ENCODE measurements at regions not wholly inside any gene's neighbourhood (a gene's known extent, or its start where the extent isn't known, plus 50 kb on each side); places are given as distances from the start of the nearest gene placed in this dataset.

DNA sequence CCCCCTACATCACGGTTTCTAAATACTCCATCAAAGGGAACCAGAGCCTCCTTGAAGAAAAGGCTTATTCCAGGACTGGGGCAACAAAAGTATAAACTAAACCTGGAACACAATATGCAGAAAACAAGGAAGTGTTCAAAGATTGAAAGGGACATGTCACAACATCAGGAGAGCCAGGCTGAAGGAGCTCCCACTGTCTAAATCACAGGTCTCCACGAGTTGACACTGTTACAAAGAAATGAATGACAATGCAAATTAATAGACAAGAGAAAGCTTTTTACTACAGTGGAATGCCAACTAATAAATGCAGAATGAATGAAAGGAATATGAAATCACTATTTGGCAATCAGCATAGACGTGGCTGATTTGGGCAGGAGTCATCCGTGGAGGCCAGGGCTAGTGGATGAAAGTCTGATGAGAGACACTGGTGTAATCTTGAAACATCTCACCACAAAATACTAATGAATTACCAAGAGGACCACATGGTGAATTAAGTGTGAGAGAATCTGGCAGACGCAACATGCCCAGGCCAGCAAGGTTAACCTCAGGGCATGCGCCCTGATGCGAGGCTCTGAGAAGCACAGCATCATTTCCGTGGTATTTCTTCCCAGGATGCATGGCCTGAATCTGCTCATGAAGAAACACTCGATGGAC is 123.8 kb upstream of the TJP1 start:
- DNase-seq = no peak

DNA sequence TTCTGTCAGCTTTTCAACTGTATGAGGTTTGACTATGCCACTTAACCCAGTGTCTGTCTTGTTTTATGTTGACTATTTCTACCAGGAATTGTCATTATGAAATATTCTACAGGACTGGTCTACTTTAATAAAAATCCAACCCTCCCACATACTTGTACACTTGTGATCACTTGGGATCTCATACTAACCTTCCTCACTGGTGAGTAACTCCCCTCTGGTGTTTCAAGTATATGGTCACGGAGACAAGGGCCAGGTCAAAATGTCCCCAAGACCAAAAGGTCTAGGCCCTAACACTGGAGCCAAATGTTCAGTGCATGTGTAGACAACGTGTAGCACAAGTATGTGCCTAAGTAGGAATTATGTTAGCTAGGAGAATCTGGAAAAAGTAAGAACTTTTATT is 122.7 kb upstream of the TJP1 start:
- DNase-seq = no peak

DNA sequence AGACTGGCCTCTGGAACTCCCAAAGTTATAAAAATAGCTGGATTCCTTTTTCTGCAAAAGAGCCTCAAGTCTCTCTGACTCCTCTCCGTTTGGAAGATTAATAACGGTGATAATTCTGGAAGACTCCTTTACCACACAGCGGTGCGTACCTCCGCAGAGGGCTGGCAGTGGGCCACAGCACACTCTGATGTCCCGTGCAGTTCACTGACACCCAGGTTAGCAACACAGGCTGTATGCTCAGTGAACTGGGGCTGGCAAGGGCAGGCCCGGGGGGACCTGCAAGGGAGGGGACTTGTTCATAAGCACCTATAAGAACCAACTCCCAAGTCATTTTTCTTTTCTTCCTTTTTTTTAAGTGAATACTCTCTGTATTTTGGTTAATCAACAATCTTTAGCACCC is 120.3 kb upstream of the TJP1 start:
- no peak for DNase-seq

DNA sequence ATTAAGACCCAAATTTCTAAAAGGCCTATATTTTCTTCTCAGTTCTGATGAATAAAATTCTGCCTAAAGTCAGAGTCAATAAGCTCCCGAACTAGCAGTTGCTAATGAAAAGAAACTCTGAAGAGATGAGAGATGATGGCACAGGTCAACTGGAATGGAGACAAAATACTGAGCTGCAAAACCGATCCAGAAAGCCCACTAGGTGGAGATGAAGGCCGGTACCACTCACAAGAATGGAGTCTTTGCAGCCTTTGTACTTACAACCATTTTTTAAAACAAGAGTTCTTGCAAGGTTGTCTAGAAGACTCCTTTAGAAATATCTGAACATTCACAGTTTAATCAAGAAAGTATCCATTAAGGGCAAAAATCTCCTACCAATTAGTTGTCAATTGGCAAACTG is 119.9 kb upstream of the TJP1 start:
- DNase-seq = no peak

DNA sequence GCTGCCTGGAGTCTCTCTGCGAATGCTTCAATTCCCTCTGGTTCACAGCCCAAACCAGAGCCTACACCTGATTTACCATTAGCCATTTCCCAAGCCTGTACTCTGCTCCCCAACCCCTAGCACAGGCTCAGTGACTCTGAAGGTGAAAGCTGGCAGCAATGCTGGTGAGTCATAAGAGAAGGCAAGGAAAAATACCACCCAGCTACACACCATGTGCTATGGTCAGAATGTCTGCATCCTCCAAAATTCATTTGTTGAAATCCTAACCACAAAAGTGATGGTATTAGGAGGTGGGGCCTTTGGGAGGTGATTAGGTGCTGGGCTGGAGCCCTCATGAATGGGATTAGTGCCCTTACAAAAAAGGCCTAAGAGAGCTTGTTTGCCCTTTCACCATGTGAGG is 117.1 kb upstream of the TJP1 start:
- DNase-seq = no peak

DNA sequence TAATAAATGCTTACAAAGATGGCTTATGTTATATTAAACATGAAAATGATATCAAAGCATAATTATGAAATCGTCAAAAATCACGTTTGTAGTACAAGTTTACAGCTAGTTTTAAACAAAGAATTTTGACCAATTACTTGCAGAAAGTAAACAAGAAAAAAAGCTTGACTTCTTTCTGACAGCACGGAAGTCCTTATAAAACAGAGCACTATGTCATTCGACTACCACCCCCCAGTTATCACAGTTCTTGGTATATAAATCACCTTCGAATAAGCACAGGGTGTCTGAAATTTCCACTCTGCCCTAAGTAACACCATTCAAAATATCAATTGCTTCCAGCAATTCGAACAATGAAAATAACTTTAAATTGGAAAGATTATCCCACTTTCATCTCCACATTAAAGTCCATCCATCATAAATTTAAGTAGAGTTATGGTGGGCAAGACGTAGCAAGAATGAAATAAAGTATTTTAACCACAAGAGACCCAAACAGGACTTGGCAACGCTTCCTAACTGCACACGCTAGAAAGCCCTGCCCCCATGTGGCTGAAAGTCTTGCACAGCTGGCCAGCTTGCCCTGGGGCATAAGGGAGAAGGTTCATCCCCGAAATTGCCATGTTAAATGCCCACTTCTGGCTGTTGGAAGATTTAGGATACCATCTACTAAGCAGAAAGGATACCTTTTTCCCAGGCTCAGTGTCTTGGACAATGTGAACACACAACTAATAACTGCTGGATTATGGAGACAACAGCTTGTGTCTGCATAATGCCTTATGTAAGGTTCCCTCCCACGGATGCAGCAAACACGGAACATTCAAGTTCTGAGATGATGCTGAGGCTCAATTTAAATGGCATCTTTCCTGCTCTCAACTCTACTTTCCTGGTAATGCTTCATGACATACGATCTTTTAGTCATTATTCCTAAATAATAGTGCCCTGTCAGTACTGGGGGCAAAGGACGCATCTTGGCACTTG is 116.4 kb upstream of the TJP1 start:
- DNase-seq = no peak

DNA sequence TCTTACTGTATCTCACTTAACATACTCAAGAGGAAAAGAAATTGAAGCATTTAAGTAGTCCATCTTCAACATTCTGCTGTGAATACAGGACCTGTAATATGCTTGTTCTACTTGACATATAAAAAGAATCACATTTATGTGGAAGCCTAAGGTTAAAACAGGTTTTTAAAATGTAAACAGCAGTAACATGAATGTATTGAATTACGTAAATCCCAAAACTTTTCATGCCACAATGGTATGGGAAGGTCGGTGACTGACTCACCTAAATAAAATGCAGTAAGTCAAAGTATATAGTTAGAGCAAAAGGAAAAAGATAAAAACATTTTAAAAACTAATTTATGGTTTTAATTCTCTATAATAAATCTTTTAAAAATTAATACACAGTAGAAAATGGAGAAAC is 115.7 kb upstream of the TJP1 start:
- no peak for DNase-seq

DNA sequence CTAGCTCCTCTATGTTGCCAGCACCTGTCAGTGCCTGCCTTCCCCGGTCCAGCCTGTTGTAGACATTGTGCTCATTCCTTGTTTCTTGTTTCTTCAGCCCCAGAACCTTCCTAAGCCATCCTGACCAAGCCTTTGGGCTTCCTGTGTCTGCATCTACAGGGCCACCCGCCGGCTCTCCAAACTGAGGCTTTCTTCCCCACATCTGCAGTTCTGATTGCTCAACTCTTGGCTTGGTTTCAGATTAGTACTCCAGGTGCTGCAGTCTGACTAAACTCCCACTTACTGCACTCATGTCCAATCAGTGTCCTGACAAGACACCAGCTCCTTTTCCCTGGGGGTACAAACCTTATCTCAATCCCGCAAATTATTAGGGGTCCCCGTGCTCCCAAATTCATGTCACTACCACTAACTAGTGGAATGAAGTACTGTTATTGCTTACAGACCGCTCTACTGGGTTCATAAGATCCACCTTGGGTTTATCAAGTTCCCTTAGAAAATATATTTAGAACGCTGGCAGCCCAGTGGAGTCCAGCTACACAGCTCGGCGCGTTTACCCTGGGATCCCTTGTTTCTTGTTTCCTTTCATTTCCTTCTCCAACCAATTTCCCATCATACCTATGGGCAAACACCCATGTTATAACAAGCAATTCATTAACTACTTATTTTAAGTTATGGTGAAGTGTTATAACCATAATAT is 114.2 kb upstream of the TJP1 start:
- no peak for DNase-seq

DNA sequence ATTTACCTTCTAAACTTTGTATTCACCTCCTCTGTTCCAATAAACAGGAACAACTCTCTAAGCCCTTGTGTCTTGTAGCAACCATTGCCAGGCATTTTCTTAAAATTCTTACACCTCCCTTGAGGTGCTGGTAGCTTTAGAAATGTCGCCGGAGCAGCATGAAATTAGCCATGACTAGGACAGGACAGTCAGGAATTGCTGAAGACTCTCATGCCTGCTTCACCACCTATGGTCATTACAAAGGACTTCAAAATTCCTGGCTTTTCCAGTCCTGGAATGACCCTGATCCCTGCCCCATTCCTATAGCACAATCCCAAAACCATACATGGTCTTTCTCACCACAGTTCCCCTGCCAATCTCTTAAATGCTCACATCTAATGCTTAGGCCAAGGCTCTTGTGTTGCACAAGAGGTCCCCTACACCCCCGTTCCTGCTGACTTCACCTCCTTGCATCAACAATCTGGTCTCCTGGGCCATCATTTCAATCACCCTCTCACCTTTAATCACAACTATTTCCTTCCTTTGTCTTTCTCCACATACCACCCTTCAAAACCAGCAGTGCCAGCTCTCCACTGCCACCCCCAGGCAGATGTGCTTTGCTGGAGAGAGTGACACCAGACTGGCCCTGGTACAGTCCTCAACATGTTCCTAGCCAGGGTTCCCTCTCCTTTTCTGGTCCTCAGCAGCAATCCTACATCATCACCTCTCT is 113.2 kb upstream of the TJP1 start:
- DNase-seq = no peak

DNA sequence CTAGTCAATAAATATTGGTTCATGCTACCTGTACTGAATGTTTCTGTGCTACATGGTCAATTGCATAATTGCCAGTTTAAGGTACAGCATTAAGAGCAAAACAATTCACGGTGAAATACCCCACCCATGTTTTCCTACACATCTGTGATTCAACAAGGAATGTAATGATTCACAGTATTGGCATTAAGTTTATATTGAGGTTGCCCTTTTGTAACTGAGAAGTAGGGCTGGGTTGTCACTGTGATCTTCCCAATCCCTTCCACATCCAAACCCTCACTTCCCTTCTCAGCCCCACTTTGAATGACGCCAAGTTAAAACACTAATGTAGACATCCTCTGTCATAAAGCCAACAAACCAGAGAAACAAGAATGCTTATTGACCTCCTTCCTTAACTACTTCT is 112.0 kb upstream of the TJP1 start:
- no peak for DNase-seq

DNA sequence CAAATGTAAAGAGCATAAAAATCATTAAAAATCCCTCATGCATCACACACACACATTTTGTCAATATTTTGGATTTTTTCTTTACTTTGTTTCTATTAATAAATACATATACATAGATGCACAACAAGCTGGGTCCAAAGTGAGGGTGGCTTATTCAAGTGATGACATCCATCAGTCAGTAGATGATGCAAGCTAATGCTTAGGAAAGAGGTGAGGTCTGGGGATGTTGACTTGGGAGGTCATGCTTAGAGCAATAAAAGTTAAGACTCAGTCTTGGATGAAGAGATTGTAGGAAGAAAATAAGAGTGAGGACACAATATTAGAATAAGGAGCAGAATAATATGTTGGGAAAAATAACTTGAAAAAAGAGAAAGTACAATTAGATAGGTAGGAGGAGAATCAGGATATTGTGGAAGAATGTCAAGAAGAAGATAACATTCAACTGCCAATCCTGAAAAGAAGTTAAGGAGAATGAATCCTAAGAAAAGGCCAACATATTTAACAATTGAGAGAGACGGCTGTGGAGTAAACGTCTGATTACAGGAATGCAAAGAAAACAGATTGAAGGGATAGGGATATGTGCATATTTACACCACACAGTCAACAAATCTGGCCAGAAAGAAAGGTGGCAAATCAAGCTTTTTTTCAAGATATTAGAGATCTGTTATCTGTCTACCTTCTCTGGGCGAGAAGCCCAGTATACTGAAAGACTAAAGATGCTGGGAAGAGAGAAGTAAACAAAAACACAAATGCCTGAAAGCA is 111.0 kb upstream of the TJP1 start:
- DNase-seq = no peak

DNA sequence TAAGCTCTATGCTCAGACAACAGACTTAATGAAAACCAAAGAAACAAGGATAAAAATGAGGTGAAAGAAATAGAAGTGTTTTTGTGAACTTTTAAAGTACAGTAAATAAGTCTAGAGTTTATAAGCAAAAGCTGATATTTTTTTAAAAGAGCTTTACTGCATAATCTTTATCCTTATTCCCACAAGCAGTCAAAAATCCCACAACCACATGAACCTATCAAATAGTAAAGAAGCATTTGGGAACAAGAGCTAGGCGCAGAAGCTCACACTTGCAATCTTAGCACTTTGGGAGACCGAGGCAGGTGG is 103.8 kb upstream of the TJP1 start:
- DNase-seq = no peak

DNA sequence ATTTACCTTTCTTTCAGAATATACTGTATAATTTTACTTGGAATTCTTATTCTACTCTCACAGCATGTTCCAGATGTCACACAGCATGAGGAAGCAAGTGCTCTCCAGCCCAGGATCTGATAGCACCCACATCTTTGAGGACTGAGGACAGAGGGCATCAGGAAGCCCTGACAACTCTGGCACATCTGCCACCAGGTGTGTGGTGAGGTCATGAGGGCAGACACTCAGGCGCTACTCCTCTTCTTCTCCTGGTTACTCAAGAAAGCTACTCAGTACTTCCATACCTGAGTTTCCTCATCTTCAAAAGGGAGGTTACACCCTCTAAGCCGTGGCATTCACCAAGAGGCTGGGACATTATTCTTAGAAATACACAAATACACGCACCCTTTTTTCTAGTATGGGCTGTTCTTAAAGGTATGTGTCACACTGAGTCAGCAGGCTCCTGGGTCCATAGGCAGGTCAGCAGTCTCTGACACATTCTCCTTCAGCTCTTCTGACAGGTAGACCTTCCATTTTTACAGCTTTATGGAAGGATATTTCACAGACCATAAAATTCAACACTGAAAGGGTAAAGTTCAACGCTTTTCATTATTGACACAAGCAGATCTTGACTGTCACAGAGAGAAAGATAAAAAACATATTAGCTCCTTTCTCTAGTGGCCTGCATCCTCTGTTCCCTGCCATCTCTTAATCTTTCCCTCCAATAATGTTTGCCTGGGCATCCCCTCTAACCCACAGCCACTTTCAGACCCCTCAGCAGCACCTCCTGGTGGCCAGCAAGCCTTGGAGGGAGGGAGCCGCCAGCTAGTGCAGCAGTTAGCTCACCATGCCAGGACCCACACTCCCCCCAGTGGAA is 103.2 kb upstream of the TJP1 start:
- DNase-seq = peak; percentile 21 to 42 (median 31)

DNA sequence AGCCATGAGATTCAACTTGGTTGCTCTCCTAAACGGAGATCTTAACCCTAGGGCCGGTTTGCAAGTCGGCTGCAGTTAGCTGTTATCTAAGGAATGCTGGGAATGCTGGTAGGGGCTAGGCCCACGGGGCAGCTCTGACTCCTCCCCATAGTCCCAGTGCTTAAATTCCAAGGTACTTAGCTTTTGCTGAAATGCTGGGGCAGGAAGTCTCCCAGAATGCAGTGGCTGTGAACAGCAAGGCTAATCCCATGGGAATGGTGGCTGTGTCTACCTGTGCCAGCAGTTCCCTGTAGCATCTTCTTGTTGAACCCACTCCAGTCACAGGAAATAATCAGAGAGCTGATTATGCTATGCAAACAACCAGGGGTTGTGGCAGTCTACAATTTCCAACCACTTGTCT is 102.5 kb upstream of the TJP1 start:
- no peak for DNase-seq

DNA sequence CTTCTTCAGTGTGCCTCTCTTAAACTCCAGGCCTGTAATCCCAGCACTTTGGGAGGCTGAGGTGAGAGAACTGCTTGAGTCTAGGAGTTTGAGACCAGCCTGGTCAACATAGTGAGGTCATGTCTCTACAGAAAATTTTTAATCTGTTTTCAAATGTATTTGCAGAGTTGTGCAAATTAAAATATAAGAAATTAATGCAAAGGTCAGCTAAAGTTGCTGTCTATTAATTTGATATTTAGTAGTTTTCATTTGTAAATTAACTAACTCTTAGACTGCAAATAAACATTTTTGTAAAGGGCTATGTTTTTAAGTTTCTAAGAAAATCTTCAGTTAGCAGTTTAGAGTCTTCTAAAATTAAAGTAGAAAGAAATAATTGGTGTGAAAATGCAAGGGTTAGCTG is 99.9 kb upstream of the TJP1 start:
- DNase-seq = no peak

DNA sequence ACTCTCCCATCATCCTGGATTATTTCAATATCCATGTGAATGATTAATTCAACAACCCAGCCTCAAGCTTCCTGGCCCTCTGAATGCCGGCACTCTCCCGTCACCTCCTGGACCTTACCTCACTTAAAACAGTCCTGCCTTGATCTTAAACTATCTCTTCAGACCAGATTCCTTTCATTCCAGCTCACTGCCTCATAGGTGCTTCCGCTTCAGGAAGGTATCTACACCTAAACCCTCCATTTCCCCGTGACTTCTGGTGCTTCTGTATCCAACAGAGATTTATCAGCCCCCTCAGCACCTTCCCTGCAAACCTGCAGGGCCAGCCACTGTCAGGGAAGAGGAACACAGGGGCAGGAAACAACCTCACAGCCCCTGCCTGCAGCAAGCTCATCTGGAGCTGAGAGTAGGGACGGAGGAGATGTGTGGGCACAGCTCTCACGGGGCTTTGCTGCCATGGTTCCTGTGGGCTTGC is 98.9 kb upstream of the TJP1 start:
- DNase-seq = no peak

DNA sequence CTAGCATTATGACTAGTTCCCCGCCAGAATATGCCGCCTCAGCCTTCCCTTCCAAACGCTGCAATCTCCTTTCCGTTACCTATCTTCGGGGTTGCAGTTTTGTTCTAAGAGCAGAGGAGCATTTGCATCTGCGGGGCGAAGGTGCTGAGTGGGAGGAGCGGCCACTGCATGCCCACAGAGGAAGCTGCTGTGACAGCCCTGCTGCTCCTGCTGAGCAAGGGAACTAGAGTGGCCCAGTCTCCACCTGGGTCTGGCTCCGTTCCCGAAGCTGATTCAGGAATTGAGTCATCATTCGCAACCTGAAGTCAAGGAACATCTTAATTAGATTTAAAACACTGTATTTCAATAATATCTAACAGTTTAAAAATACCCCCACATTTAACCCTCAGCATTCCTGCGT is 98.2 kb upstream of the TJP1 start:
- DNase-seq = no peak

DNA sequence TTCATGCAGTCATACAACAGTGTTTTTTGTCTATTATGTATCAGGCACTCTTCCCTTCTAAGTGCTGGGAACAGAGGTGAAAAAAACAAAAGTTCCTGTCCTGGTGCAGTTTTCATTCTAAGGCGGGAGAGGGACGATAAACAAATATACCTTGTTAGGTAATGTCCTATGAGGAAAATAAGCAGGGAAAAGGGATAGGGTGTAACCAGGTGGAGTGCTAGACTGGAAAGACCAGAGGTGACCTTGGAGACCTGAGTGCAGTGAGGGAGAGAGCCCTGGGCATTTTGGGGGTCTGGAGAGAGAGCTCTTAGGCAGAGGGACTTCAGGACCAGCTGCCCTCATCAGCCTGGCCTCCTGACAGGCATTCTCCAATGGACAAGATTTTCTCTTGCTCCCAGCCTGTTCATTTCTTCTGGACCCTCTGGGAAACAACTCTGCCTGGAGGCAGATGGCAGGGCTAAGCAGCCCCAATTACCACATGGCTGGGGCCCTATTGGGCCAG is 97.2 kb upstream of the TJP1 start:
- DNase-seq = no peak

DNA sequence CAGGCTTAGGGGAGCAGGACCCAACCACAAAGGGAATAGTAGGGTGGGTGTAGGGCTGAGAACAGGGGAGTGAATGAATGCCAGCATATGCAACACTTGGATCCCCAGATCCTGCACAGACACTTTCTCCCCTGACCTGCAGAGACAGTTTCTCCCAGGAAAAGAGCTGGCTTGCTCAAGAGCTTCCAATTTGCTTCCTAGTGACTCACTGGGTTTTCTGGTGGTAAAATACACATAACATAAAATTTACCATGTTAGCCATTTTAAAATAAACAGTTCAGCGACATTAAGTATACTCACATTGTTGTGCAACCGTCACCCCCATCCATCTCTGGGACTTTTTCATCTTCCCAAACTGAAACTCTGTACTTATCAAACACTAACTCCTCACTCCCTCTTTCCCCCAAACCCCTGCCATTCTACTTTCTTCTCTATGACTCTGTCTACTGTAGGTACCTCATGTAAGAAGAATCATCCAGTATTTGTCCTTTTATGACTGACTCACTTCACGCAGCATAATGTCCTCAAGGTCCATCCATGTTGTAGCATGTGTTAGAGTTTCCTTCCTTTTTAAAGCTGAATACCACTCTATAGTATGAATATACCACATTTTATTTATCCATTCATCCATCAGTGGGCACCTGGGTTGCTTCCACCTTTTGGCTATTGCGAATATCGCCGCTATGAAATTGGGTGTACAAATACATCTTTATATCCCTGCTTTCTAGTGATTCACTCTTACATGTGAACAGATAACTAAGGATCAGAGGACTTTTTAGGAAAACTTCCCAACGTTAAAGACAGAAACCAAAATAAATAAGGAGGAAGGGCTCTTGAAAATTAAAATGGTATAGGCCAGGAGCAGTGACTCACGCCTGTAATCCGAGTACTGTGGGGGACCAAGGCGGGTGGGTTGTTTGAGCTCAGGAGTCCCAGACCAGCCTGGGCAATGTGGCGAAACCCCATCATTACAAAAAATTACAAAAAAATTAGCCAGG is 95.6 kb upstream of the TJP1 start:
- DNase-seq = no peak

DNA sequence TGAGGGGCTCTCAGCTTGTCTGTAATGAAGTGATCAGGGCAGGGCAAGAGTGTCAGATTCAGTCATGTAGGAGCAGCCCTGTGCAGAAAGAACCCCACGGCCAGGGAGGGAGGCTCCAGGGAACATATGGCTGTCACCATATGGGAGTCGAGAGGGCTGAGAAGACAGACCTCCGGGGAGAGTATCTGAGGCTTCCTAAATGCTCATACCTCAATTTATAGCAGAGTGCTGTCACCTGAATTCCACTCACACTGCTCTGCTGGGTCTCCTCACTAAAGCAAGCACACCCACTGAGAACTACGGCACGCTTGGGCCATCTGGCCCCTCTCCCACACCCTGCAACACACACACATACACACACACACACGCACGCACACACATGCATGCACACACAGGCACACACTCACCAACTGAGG is 92.3 kb upstream of the TJP1 start:
- DNase-seq = no peak
